BE2C (cell line): ENCODE measurements at regions not wholly inside any gene's neighbourhood (a gene's known extent, or its start where the extent isn't known, plus 50 kb on each side); places are given as distances from the start of the nearest gene placed in this dataset.
"Not testable (repeated sequence)": the region's sequence is repeated elsewhere in the genome, so short reads cannot be mapped to it uniquely, and the experiment has no call there.

ENCODE experiments used
- DNase-seq: peaks from one replicate; pipeline ENCODE4 v3.0.0-alpha.2; 2020
- H3K27me3 ChIP-seq: fragments of 250-450 bp; sonication (Bioruptor Pico); 2 replicates; pipeline ENCODE4 v1.5.1; 2020; ENCODE audit warnings: mild to moderate bottlenecking
- H3K36me3 ChIP-seq: fragments of 250-450 bp; sonication (Bioruptor Pico); 2 replicates; pipeline ENCODE4 v1.5.1; 2020; ENCODE audit warnings: mild to moderate bottlenecking
- H3K4me1 ChIP-seq: fragments of 250-450 bp; sonication (Bioruptor Pico); 2 replicates; pipeline ENCODE4 v1.5.1; 2020
- H3K4me3 ChIP-seq: 2 replicates; pipeline ENCODE4 v1.5.1; 2011; ENCODE audit warnings: low read depth, low read length
- H3K9me3 ChIP-seq: fragments of 250-450 bp; sonication (Bioruptor Pico); 2 replicates; pipeline ENCODE4 v1.5.1; 2020
- CTCF ChIP-seq: IDR thresholded peaks from 2 replicates; pipeline ENCODE4 v1.5.1; 2012; ENCODE audit warnings: mild to moderate bottlenecking, low read depth, low read length

GRCh38 chr2:122080316-122080715, 324.9 kb downstream of the TSN start:
- Histone ChIP-seq H3K27me3 (no peaks in the 10 kb centered on the region), H3K4me3 (no peak overlapping the region), H3K9me3 (no peaks in the 10 kb centered on the region), H3K36me3 (no peaks in the 10 kb centered on the region), H3K4me1 (no peaks in the 10 kb centered on the region; the same call in 1 of the 2 replicates)
- DNase-seq, result no peak
- no peak for TF ChIP-seq CTCF

GRCh38 chr2:122080871-122081270, 325.4 kb downstream of the TSN start:
- H3K27me3 ChIP-seq, result no peaks in the 10 kb centered on the region
- H3K4me1 ChIP-seq, result no peaks in the 10 kb centered on the region; the same call in 1 of the 2 replicates
- no peak overlapping the region for H3K4me3 ChIP-seq
- no peaks in the 10 kb centered on the region for H3K9me3 ChIP-seq
- no peak for DNase-seq
- H3K36me3 ChIP-seq, result no peaks in the 10 kb centered on the region
- no peak for TF ChIP-seq CTCF

- no peaks in the 10 kb centered on the region for H3K27me3 ChIP-seq
- no peak overlapping the region for H3K4me3 ChIP-seq
- DNase-seq, result no peak
- no peaks in the 10 kb centered on the region for H3K36me3 ChIP-seq
- no peak for TF ChIP-seq CTCF
- no peaks in the 10 kb centered on the region for H3K9me3 ChIP-seq
- no peaks in the 10 kb centered on the region; the same call in 1 of the 2 replicates for H3K4me1 ChIP-seq
These were observed 326.3 kb downstream of the TSN start for GRCh38 chr2:122081751-122082150.

- Histone ChIP-seq H3K36me3 (no peaks in the 10 kb centered on the region), H3K4me1 (no peaks in the 10 kb centered on the region), H3K4me3 (no peak overlapping the region), H3K9me3 (no peaks in the 10 kb centered on the region), H3K27me3 (no peaks in the 10 kb centered on the region)
- no peak for TF ChIP-seq CTCF
- no peak for DNase-seq
These were observed 328.0 kb downstream of the TSN start for GRCh38 chr2:122083256-122084048.

GRCh38 chr2:122085672-122086071, 330.2 kb downstream of the TSN start:
- H3K27me3 ChIP-seq, H3K4me1 ChIP-seq, H3K36me3 ChIP-seq, H3K4me3 ChIP-seq, DNase-seq, H3K9me3 ChIP-seq: not testable (repeated sequence)

- Histone ChIP-seq H3K36me3 (no peaks in the 10 kb centered on the region), H3K9me3 (no peaks in the 10 kb centered on the region), H3K4me3 (no peak overlapping the region), H3K4me1 (no peaks in the 10 kb centered on the region), H3K27me3 (no peaks in the 10 kb centered on the region)
- DNase-seq, result no peak
- TF ChIP-seq CTCF, result no peak
These were observed 339.1 kb downstream of the TSN start for GRCh38 chr2:122094557-122094956.
